ENCODE measurements at regions not wholly inside any gene's neighbourhood (a gene's known extent, or its start where the extent isn't known, plus 50 kb on each side); places are given as distances from the start of the nearest gene placed in this dataset.

- no peak for TF ChIP-seq CTCF (IDR thresholded peaks at IDR 0.05)
- no peak for TF ChIP-seq POLR2A (IDR thresholded peaks at IDR 0.05)
- TF ChIP-seq EP300 (IDR thresholded peaks at IDR 0.05; ENCODE audit: low read depth) = no peak
- TF ChIP-seq POLR2AphosphoS5 (IDR thresholded peaks at IDR 0.05) = no peak
Measured at GRCh38 chr10:127610816-127611215, 61.7 kb downstream of the NPS start.

All from transverse colon (tissue), 4 donors.